ENCODE measurements at regions not wholly inside any gene's neighbourhood (a gene's known extent, or its start where the extent isn't known, plus 50 kb on each side); places are given as distances from the start of the nearest gene placed in this dataset.
"Not testable (repeated sequence)": the region's sequence is repeated elsewhere in the genome, so short reads cannot be mapped to it uniquely, and the experiment has no call there.

GRCh38 chr5:39720136-39720535 lies 295.4 kb upstream of the DAB2 start:
- no peak for DNase-seq

DNA sequence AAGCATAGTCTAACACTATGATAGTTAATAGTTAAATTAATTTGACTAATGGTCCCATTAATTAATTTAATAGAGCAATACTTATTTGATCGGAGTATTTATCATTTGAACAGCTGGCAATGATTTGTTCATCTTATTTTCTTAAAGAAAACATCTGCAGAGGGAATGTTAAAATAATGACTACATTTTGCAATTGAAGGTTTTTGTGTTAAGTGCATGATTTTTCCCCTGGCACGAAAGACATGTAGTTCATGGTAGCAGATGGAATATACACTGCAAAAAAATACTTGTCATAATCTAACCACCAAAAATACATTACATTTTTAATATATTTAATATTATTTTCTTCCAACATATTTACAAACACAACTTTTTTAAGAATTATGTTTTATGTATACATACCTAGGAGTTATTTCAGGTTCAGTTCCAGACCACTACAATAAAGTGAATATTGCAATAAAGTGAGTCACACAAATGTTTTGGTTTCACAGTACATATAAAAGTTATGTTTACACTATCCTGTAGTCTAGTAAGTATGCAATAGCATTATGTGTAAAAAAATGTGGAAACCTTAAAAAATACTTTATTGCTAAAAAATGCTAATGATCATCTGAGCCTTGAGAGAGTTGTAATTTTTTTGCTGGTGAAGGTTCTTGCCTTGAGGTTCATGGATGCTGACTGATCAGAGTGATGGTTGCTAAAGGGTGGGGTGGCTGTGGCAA lies 292.6 kb upstream of the DAB2 start:
- DNase-seq: no peak

DNA sequence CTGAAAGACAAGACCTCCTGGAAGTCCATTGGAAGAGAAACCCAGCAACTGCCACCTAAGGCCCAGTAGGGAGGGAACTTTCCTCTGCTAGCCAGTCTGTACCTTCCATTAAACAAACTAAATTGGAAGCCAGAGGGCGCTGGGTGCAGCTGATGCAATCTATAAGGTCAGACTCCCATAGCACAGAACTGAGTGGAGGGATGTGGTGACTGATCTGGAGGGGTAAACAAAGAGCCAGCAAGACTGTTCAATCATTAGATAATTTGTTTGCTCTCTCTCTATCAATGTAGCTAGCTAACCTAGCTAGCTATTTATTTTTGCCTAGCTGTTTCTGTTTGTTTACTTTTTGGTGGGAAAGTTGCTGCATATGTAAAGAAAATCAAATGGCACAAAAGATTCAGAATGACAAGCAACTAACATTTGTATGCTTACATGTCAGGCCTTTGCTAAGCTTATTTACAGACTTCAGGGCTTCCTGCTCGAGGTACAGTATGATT lies 291.8 kb upstream of the DAB2 start:
- peak; percentile 0 to 28 for DNase-seq

GRCh38 chr5:39714036-39714698 lies 289.4 kb upstream of the DAB2 start:
- peak; percentile 11 to 57 for DNase-seq

DNA sequence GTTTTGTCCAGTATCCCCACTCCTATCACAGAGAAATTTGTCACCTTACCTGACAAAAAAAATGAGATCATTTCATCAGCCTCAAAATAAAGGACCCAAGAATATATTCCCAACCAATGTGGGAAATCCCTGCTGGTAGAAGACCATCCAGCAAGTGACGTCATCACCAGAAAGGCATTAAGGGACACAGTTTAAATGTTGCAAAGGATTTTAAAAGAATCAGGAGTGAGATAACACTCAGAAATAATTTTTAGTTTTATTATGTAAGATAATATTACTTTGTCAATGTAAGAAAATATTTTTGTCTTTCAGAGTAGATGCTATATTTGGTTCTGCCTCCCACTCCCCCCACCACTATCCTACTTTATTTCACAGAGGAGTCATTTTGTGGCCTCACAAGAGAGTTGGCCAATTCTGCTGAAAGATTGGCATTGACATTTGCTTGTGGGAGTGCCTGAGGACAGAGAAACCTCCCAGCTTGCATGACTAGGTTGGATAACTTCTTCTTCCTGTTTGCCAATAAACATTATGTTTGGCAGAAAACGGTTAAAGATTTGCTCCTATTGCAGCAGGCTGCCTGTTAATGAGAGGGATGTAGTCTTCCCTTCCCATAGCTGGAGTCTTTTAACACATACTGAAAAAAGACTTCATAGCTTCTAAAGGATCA lies 288.6 kb upstream of the DAB2 start:
- no peak for DNase-seq

DNA sequence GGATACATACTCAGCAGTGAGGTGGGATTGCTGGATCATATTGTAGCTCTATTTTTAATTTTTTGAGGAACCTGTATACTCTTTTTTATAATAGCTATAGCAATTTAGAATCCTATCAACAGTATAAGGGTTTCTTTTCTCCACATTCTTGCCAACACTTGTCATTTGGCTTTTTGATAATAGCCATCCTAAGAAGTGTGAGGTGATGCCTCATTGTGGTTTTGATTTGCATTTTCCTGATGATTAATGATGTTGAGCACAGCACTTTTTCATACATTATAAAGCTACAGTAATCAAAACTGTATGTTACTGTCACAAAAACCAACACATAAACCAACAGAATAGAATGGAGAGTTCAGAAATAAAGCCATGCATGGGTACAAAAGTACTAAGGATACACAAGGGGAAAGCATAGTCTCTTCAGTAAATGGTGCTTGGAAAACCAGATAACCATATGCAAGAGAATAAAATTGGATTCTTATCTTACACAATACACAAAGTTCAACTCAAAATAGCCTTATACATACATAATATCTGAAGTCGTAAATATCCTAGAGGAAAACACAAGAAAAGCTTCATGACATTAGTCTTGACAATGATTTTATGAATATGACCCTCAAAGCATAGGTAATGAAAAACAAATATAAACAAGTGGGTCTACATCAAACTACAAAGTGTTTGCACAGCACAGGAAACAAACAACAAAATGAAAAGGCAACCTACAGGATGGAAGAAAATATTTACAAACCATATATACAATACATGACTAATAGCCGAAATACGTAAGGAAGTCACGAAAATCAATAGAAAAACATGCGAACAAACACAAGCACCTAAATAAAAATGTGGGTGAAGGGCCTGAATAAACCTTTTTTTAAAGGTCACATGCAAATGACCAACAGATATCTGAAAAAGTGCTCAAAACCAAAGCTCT lies 287.8 kb upstream of the DAB2 start:
- no peak for DNase-seq

- DNase-seq: no peak
Measured at GRCh38 chr5:39711821-39712220, 287.0 kb upstream of the DAB2 start.

- DNase-seq: no peak
Measured at GRCh38 chr5:39709032-39709431, 284.3 kb upstream of the DAB2 start.

- DNase-seq: no peak
Measured at GRCh38 chr5:39702928-39703327, 278.1 kb upstream of the DAB2 start.

GRCh38 chr5:39700523-39700922 lies 275.7 kb upstream of the DAB2 start:
- no peak for DNase-seq

DNA sequence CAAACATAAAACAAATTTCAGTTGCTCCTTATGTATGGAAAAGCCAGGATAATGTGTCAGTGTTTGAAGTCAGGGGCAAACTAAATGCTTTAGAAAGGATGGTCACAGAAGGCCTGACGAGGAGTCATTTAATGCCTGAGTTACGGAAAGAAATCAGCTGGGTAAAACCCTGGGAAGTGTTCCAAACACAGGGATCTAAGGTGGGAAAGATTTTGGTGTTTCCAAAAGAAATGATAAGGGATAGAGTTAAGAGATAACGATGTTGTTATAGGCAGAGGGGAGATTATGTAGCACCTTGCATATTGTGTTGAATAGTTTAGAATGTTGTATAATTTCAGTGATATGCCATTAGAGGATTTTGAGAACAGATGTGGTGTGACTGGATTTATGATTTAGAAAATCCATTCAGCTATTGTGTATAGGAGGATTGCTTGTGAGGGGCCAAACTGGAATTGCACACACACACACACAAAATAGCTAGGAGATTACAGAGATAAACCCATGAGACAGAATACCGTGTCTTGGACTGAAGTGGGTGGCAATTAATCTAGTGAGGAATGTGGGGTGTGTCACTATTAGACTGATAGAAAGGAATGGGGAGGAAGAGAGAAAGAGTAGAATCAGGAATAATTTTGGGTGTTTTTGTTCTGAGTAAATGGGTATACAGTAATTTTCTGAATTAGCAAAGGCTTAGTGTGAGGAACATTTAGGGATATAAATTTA lies 274.2 kb upstream of the DAB2 start:
- no peak for DNase-seq

- no peak for DNase-seq
Measured at GRCh38 chr5:39697881-39698280, 273.1 kb upstream of the DAB2 start.

DNA sequence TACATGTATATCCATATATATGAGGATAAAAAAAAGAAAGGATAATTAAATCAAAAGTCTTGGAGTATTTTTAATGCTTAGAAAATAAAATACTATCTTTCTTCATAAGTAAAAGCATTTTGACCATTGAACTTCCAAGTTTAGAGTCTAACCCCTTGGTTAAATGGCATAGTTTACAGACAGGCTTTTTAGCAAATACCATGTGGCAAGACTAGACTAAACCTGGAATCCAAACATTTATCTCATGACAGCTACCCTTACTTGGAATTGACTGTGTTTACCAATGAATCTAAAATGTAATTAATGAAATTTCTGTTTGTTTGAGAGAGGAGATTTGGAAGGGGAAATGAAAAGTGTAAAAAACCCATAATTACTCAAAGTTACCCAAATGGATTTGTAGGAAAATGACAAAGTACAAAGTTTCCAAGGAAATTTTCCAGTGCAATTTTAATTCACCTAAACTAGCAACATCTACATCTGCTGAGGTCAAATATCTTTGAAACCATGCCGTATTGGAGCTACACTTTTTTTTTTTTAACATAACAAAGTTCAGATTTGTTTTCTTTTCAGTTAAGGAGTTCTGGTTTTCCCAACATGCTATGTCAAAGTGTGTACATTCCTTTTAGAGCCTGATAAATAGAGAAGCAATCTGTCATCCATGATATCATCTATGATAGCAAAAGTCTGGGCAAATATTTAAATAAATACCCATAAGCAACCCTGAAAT lies 272.1 kb upstream of the DAB2 start:
- no peak for DNase-seq

- DNase-seq: no peak
Measured at GRCh38 chr5:39691993-39692392, 267.2 kb upstream of the DAB2 start.

DNA sequence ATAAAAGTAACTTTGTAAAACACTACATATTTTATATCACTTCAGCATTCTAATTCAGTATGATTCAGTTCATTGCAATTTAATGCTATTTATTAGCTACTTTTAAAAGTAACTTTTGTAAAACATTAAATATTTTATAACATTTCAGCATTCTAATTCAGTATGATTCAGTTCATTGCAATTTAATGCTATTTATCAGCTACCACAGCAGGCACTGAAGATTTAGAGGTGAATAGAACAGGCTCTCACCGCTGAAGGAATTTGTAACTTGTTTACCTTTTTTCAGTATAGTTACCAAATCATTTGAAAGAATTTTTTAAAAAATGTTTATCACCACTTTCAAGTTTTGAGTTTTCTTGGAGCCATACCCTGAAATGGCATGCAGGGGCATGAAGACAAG lies 266.4 kb upstream of the DAB2 start:
- no peak for DNase-seq

GRCh38 chr5:39689919-39690318 lies 265.1 kb upstream of the DAB2 start:
- no peak for DNase-seq

GRCh38 chr5:39687924-39688323 lies 263.1 kb upstream of the DAB2 start:
- not testable (repeated sequence) for DNase-seq

DNA sequence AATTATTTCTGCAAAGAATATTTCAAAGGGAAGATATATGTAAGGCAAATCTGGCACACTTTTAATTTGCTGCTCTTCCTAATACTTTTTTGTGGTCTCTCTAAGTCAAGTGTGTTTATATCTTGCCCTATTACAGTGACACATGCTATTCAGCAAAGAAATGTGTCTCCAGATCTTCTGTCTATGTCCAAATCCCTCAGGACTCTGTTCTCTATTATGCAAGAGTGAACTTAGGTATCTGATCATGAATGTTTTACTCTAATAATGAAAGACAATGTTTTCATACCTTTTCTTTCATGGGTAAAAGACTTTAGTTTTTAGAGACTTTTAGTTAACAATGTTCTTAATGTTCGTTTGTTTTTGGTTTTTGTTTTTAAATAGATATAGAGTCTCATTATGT lies 255.4 kb upstream of the DAB2 start:
- DNase-seq: no peak

DNA sequence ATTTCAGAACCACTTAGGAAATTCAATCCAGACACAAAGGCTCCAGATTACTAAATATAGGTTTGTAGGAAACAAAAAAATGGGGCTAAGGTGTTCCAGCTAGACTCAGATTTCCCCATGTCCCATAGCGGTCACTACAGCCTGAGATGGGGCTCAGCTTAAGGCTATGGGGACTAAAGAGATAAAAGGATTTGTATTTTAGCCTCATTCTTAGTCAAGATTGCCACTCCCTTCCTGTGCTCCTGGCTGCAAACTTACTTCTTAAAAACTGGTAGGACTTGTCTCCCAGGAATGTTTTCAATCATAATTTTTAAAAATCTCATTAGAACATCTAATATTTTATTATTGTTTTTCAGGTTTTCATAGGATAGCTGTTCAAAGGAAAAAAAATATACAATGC lies 253.8 kb upstream of the DAB2 start:
- DNase-seq: no peak

DNA sequence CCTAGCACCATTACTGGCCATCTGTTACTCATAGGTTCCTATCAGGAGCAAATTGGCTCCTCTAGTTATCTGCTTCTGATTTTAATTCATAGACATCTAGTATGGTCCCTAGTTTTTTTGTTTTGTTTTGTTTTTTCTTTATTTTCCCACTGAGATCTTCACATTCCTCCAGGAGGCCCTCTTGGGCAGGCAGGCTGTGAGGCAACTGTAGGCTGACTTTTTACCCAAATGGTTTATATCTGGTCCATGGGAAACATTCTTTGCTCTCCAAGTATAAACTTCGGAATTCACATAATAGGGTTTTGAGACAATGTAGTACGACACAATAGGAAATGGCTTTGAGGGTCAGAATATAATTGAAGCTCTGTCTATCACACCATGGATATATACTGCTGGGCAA lies 250.9 kb upstream of the DAB2 start:
- DNase-seq: no peak

All from CD4-positive, alpha-beta T cell treated with Interleukin-1 beta for 1 hour (primary cell).